IPS-NIHi7 (cell line): ENCODE measurements at regions not wholly inside any gene's neighbourhood (a gene's known extent, or its start where the extent isn't known, plus 50 kb on each side); places are given as distances from the start of the nearest gene placed in this dataset.

Experiments
- DNase-seq: peaks from one replicate; pipeline ENCODE4 v3.0.0; 2012; ENCODE audit warnings: mixed read lengths; ENCODE audit errors: extremely low spot score

- no peak for DNase-seq
Observed at GRCh38 chr6:170135821-170136471, 154.9 kb downstream of the DLL1 start.

- DNase-seq = no peak
Observed at GRCh38 chr6:170135461-170135820, 155.4 kb downstream of the DLL1 start.

DNA sequence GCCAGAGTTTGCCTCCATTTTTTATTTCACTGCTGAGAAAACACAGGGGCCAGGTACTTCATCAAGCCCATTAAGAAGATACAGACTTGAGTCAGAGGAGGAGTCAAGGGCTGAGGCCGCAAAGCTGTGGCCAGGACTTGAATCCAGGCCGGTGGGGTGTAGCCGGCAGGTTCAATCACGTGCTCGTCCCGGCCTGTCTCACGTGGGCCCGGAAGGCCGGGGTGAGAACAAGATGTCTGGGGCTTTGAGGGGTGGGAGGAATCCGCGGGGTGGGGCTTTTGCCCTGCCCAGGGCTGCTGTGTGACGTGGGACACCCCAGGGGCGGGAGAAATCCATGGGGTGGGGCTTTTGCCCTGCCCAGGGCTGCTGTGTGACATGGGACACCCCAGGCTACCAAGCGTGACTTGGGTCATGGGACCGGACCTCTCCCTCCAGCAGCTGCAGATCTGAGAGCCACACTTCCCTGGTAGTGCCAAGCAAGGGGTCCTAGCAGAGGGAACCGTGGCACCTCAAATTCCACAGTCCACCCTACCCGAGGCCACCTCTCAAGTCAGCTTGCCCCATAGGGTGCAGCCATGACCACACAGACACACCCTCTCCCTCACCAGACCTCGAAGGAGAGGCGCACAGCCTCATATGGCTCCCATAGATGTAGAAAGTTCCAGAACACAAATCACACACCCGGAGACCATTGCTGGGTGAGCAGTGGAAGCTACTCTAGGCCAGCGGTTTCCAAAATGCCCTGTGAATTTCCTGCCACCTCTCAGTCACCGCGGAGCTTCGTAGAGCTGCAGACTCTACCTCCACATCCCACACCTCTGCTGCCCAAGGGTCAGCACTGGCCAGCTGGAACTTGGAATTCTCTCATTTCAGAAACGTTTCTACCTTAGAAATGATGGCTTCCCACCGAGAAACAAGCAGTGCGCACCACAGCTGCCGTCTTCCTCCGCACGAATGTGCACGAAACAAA is 156.1 kb downstream of the DLL1 start:
- DNase-seq = no peak

GRCh38 chr6:170134031-170134470 is 156.8 kb downstream of the DLL1 start:
- no peak for DNase-seq

DNA sequence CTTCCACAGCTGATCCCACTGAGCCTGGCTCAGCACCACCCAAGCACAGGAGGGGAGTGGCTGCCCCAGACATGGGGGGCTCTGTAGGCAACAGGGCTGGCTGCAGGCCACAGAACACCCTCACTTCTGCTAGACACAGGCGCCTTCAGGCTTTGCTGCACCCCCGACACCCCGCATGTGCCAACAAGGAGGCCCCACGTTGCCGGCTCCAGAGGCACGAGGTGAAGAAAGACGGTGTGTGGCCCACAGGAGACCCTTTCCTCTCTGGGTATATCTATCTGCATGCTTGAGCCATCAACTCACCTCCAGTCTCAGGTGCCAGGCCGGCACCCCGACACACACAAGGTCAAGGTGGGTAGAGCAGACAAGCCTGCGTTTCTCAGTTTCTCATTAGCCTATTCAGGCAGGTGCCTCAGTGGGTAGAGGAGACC is 158.3 kb downstream of the DLL1 start:
- no peak for DNase-seq

DNA sequence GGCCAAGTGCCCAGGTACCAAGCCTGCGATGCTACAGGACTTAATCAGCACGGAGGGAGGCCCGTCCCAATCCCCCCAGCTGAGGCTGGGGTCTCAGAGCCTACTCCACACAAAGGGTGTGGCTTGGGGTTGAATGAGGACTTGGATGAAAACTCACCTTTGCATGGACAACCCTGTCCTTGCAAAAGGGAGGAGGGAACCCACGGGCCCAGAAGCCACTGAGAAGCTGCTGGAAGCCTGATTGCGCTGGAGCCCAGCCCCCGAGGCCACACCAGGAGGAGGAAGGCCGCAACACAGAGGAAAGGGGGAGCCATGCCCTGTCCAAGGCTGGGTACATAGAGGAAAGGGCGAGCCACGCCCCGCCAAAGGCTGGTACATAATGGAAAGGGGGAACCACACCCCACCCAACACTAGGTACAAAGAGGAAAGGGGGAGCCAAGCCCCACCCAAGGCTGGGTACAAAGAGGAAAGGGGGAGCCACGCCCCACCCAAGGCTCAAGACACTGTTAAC is 158.8 kb downstream of the DLL1 start:
- DNase-seq = no peak

DNA sequence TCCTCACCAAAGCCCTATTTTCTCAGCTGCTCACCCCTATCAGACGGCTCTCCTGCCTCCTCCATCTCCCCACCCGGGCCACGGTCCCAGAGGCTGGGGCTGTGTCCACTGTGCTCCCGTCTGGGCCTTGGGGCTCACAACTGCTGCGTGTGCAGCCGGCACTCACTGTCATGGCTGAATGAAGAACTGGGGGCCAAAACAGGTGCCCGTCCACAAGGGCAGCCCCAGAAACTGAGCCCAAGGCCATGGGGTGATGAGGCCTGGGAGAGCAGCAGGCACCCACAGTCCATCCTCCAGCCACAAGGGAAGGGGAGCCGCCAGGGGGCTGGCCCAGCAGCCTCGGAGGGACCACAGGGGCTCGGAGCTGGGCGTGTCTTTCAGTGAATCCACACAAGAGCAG is 159.5 kb downstream of the DLL1 start:
- DNase-seq = no peak

DNA sequence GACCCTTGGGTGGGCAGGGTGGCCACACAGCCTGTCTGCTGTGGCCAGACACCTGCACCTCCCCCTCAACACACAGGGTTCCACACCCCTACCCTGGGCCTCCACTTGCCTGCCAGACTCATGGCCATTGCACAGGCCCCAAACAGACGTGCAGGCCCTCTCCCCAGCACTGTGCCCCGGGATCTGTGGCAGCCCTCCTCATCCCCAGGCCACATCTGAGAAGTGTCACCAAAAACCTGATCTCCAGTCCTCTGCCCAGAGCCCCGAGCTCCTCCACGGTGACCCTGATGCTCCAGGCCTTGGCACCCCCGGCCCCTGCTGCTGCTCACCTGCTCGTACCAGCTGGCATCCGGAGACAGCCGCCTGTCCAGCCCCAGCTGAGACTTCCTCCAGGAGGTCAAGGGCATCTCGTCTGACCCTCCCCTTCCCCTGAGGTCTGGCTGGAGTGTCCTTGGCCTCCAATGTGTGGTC is 160.1 kb downstream of the DLL1 start:
- DNase-seq = no peak

DNA sequence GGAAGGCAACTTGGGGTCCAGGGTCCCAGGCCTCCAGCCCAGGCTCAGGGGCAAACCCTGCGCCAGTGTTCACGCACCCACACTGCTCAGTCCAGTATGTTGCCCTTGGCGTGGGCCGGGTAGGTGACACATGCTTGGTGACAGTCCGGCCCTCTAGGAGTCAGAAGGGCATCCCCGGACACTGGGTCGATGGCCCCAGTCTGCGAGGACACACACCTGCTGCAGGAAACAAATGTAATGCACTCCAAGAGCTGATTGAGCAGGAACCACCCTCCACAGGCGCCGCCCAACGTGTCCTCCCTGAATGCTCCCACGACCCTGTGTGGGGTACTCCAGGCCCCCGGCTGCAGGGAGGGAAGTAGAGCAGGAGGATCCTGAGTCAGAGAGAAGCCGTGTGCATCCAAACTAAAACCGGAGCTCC is 160.7 kb downstream of the DLL1 start:
- DNase-seq = no peak

GRCh38 chr6:170129691-170130171 is 161.1 kb downstream of the DLL1 start:
- DNase-seq = no peak

DNA sequence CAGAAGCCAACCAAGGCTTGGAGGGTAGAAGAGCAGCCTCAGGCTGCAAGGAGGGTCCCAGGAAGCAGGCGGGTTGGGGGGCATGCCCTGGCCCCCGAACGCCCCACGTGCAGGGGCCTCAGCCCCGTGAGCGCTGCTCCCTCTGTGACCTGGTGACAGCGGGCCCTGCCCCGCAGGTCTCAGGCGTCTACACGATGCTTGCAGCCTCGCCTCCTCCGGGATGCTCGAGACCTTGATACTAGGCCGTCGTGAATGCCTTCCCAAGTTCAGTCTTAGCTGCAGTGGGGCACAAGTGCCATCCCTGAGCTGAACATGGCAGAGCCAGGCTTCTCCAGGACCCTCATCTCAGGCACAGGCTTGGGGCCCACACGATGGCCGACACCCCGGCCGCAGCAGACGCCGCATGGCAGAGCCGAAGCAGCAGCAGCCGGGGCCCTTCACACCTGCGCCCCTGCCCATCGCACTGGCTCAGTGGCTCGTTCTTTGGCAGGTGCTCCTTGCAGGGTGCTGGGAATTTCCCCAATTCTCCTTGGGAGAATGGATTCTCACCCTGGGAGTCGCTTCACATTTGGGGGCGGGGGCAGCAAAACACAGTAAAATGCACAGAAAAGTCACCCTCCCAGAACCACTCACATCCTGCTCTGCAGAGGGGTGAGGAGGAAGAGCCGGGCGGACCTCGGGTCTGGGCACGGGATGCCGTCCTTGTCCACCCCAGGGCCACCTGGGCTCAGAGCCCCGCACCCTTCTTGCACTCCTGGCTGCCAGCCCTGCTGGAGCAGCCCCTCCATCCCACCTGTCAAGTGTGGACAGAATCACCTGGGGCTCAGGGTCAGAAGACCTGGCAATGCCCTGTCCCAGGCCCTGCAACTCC is 161.8 kb downstream of the DLL1 start:
- no peak for DNase-seq

DNA sequence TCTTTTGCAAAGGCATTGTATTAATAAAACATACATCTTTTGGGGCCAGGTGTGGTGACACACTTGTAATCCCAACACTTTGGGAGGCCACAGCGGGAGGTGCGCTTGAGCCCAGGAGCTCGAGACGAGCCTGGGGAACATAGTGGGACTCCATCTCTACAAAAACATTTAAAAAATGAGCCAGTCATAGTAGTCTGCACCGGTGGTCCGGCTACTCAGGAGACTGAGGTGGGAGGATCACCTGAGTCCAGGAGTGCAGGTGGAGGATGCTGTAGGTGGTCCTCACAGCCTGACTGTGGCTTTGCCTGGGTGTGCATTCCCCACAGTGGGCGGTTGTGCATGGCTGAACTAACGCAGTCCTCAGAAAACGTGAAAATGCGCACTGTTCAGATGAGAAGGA is 162.5 kb downstream of the DLL1 start:
- DNase-seq = no peak

DNA sequence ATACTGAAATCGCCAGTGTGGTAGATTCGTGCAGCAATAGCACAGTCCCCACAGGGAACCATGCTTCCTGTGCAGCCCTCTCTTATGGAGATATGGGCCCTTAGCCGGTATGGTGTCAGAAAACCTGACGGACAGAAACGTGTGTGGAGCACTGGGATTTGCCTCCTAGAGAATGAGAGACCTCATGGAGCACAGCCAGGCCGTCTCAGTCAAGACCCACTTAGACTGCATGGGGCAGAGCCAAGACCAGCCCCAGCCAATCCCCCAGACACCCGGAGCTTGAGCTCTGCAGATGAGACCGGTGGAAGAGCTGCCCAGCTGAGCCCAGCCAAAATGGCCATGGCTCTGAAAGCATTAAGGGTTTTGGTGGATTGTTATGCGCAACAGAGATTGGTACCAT is 163.7 kb downstream of the DLL1 start:
- DNase-seq = no peak

GRCh38 chr6:170125456-170126300 is 165.2 kb downstream of the DLL1 start:
- DNase-seq = no peak

DNA sequence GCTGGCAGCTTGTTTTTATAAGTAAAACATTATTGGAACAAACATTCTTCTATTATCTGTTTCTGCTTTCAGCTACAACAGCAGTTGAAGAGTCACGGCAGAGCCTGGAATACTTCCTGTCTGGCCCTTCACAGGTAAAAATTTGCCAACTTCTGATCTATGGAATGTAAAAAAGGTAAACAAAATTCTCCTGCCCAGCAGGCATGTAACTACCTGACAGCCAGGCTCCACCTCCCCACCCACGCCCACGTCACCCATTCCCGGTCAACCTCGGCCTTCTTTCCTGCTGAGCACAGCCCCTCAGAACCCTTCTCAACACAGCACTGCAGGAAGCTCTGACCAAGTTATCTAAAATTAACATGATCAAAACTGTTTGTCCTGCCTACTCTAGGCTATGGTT is 166.0 kb downstream of the DLL1 start:
- DNase-seq = no peak

- DNase-seq = no peak
Observed at GRCh38 chr6:170124150-170124549, 166.7 kb downstream of the DLL1 start.

DNA sequence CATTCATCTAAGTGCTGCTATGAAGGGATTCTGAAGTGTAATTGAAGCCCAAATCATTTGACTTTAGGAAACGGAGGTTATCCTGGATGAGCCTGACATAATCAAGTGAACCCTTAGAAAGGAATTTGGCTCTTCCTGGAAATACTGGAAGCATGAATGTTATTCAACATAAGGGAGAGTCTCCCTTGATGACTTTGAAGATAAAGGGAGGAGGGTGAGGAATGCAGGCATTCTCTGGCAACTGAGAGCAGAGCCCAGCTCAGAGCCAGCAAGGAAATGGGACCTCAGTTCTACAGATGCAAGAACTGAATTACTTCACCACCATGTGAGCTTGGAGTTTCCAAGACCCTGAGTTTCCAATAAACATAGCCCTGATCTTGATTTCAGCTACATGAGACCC is 168.2 kb downstream of the DLL1 start:
- DNase-seq = no peak

DNA sequence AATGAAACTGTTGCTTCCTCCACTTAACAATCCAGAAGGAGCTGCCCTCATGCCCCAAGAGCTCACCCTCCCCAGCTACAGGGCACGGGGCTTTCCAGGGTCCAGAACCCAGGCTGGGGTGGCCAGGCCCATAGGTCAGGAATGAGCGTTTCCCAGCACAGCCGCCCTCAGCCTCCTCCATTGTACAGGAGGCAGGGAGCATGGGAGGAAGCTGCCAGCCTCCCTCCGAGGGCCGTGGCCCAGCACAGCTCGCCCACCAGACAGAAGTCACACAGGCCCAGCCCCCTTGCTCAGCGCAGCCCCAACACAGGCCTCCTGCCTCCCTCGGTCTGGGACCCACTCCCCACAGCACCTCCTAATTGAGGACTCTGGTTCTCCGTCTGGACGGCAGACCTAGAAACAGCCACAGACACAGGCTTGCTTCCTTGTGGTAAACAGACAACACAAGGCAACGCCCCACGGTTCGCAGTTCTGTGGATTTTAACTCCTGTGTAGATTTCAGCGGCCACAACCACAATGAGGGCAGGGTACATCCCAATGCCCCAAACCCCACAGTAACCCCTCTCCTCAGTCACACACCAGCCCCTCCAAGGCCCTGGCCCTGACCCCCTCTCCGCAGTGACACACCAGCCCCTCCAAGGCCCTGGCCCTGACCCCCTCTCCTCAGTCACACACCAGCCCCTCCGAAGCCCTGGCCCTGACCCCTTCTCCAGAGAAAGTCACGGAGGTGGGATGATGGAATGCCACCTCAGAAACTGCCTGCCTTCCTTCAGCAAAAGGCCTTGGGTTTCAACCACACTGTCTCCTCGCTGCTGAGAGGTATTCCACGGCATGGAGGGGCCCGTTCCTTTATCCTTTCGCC is 173.5 kb downstream of the DLL1 start:
- no peak for DNase-seq

DNA sequence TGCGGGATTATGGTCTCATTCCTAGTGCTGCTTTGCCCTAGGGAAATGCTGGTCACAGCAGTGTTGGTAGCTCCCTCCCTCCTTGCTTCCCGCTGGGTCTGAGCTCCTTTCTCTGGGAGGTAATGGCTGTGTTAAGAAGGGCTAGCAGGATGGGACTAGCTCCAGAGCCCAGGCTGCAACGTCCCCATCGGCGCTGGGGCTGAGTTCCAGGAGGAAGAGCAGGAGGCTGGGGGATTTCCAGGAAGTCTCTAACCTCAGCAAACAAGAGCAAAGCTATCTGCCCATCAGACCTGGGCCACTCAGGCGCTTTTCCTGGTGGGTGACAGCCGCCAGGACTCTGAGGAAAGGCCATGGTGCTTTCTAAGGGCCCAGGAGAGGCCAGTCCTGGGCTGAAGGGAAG is 174.2 kb downstream of the DLL1 start:
- DNase-seq = no peak
